ENCODE measurements at regions not wholly inside any gene's neighbourhood (a gene's known extent, or its start where the extent isn't known, plus 50 kb on each side); places are given as distances from the start of the nearest gene placed in this dataset.

GRCh38 chr15:72915843-72916242, 132.3 kb upstream of the ADPGK start:
- Histone ChIP-seq H3K9me3 (ENCODE audit: low read length) (no peaks in the 10 kb centered on the region), H3K27ac (ENCODE audit: low read depth, low read length, poor library complexity, severe bottlenecking) (no peak overlapping the region), H3K27me3 (ENCODE audit: insufficient read depth, low read length) (no peaks in the 10 kb centered on the region), H3K79me2 (ENCODE audit: insufficient read depth, low read length) (no peaks in the 10 kb centered on the region), H3K9ac (ENCODE audit: low read length) (no peak overlapping the region), H3K9me2 (ENCODE audit: low read depth, low read length) (no peaks in the 10 kb centered on the region), H3K36me3 (ENCODE audit: insufficient read depth, low read length) (no peaks in the 10 kb centered on the region), H4K20me1 (ENCODE audit: insufficient read depth, low read length) (no peaks in the 10 kb centered on the region), H3F3A (ENCODE audit: insufficient read depth, low read length) (no peaks in the 10 kb centered on the region), H3K4me1 (ENCODE audit: insufficient read depth, low read length, severe bottlenecking) (no peaks in the 10 kb centered on the region), H3K4me2 (ENCODE audit: low read length) (no peak overlapping the region), H3K4me3 (ENCODE audit: low read depth, low read length, poor library complexity, severe bottlenecking) (no peak overlapping the region), H2AFZ (ENCODE audit: low read length) (no peak overlapping the region)
- TF ChIP-seq, protein P1, sequence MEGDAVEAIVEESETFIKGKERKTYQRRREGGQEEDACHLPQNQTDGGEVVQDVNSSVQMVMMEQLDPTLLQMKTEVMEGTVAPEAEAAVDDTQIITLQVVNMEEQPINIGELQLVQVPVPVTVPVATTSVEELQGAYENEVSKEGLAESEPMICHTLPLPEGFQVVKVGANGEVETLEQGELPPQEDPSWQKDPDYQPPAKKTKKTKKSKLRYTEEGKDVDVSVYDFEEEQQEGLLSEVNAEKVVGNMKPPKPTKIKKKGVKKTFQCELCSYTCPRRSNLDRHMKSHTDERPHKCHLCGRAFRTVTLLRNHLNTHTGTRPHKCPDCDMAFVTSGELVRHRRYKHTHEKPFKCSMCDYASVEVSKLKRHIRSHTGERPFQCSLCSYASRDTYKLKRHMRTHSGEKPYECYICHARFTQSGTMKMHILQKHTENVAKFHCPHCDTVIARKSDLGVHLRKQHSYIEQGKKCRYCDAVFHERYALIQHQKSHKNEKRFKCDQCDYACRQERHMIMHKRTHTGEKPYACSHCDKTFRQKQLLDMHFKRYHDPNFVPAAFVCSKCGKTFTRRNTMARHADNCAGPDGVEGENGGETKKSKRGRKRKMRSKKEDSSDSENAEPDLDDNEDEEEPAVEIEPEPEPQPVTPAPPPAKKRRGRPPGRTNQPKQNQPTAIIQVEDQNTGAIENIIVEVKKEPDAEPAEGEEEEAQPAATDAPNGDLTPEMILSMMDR (IDR thresholded peaks at IDR 0.05; ENCODE audit: low read length) = no peak
- no peak for TF ChIP-seq EZH2 (IDR thresholded peaks at IDR 0.05; ENCODE audit: borderline replicate concordance, low read length)

- no peak overlapping the region for H3K4me2 ChIP-seq (ENCODE audit: low read length)
- TF ChIP-seq, protein P1 (IDR thresholded peaks at IDR 0.05; ENCODE audit: low read length) = no peak
- TF ChIP-seq EZH2 (IDR thresholded peaks at IDR 0.05; ENCODE audit: borderline replicate concordance, low read length) = no peak
- H4K20me1 ChIP-seq (ENCODE audit: insufficient read depth, low read length) = no peaks in the 10 kb centered on the region
- no peaks in the 10 kb centered on the region for H3F3A ChIP-seq (ENCODE audit: insufficient read depth, low read length)
- H3K27me3 ChIP-seq (ENCODE audit: insufficient read depth, low read length) = no peaks in the 10 kb centered on the region
- H3K36me3 ChIP-seq (ENCODE audit: insufficient read depth, low read length) = no peaks in the 10 kb centered on the region
- no peak overlapping the region for H2AFZ ChIP-seq (ENCODE audit: low read length)
- H3K4me3 ChIP-seq (ENCODE audit: low read depth, low read length, poor library complexity, severe bottlenecking) = no peak overlapping the region
- no peaks in the 10 kb centered on the region for H3K4me1 ChIP-seq (ENCODE audit: insufficient read depth, low read length, severe bottlenecking)
- no peak overlapping the region for H3K27ac ChIP-seq (ENCODE audit: low read depth, low read length, poor library complexity, severe bottlenecking)
- no peak overlapping the region for H3K9ac ChIP-seq (ENCODE audit: low read length)
- H3K79me2 ChIP-seq (ENCODE audit: insufficient read depth, low read length) = no peaks in the 10 kb centered on the region
- no peaks in the 10 kb centered on the region for H3K9me2 ChIP-seq (ENCODE audit: low read depth, low read length)
- H3K9me3 ChIP-seq (ENCODE audit: low read length) = no peaks in the 10 kb centered on the region
Measured at GRCh38 chr15:72912996-72913395, 129.4 kb upstream of the ADPGK start.

DNA sequence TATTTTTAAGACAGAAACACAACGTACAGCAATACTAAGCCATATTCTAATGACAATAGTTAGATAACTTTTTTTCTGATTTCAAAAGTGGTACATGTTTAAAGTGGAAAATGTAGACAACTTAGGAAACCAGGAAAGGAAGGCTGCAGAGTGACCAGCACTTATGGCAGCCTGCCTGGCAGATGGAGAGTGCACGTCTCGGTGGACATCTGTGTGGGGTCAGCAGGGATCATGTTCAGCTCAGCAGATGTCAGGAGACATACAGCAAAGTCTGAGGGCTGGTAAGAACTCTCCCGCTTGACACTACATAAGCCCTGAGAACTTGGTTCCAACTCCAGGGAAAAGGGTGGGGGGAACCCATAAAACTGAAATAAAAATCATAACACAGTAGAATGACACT, 128.6 kb upstream of the ADPGK start:
- Histone ChIP-seq H3K9me3 (ENCODE audit: low read length) (no peaks in the 10 kb centered on the region), H2AFZ (ENCODE audit: low read length) (no peak overlapping the region), H3K4me2 (ENCODE audit: low read length) (no peak overlapping the region), H3F3A (ENCODE audit: insufficient read depth, low read length) (no peaks in the 10 kb centered on the region), H3K9me2 (ENCODE audit: low read depth, low read length) (no peaks in the 10 kb centered on the region), H4K20me1 (ENCODE audit: insufficient read depth, low read length) (no peaks in the 10 kb centered on the region), H3K27ac (ENCODE audit: low read depth, low read length, poor library complexity, severe bottlenecking) (no peak overlapping the region), H3K79me2 (ENCODE audit: insufficient read depth, low read length) (no peaks in the 10 kb centered on the region), H3K4me1 (ENCODE audit: insufficient read depth, low read length, severe bottlenecking) (no peaks in the 10 kb centered on the region), H3K36me3 (ENCODE audit: insufficient read depth, low read length) (no peaks in the 10 kb centered on the region), H3K27me3 (ENCODE audit: insufficient read depth, low read length) (no peaks in the 10 kb centered on the region), H3K9ac (ENCODE audit: low read length) (no peak overlapping the region), H3K4me3 (ENCODE audit: low read depth, low read length, poor library complexity, severe bottlenecking) (no peak overlapping the region)
- TF ChIP-seq, protein P1 (IDR thresholded peaks at IDR 0.05; ENCODE audit: low read length) = no peak
- no peak for TF ChIP-seq EZH2 (IDR thresholded peaks at IDR 0.05; ENCODE audit: borderline replicate concordance, low read length)

All from OCI-LY1 (cell line).